Small intestine (tissue), 7 donors: ENCODE measurements at regions not wholly inside any gene's neighbourhood (a gene's known extent, or its start where the extent isn't known, plus 50 kb on each side); places are given as distances from the start of the nearest gene placed in this dataset.

Experiments used
- DNase-seq, 2 donors: peaks; one replicate each; pipeline versions ENCODE4 v3.0.0 to v3.0.0-alpha.2; 2013
- FAIRE-seq: peaks from 2 replicates; lab custom pipeline; 2012; peaks lifted over from hg19 to GRCh38; lab: Jason Lieb, UNC
- H3K27ac ChIP-seq, 3 donors: one replicate each; pipeline ENCODE4 v1.5.1; 2013; ENCODE audit warnings: low read length in 2 of 3, mild to moderate bottlenecking in 2 of 3, control low read depth in 1 of 3, inconsistent platforms in 1 of 3, low read depth in 1 of 3, moderate library complexity in 1 of 3
- H3K27me3 ChIP-seq, 3 donors: one replicate each; pipeline ENCODE4 v1.6.1; 2013; ENCODE audit warnings: low read length in 3 of 3, inconsistent platforms in 1 of 3; ENCODE audit not compliant: control insufficient read depth in 3 of 3, insufficient read depth in 3 of 3
- H3K36me3 ChIP-seq, 3 donors: one replicate each; pipeline ENCODE4 v1.6.1; 2013; ENCODE audit warnings: low read length in 3 of 3, inconsistent platforms in 1 of 3, low read depth in 1 of 3, mild to moderate bottlenecking in 1 of 3, moderate library complexity in 1 of 3; ENCODE audit not compliant: control insufficient read depth in 3 of 3, insufficient read depth in 2 of 3
- H3K4me1 ChIP-seq, 3 donors: one replicate each; pipeline ENCODE4 v1.6.1; 2013; ENCODE audit warnings: low read length in 2 of 3, inconsistent platforms in 1 of 3, low read depth in 1 of 3, mild to moderate bottlenecking in 1 of 3, moderate library complexity in 1 of 3; ENCODE audit not compliant: control insufficient read depth in 3 of 3, insufficient read depth in 2 of 3
- H3K4me3 ChIP-seq, 3 donors: one replicate each; pipeline ENCODE4 v1.5.1; 2013; ENCODE audit warnings: low read length in 3 of 3, control low read depth in 1 of 3, inconsistent platforms in 1 of 3, low read depth in 1 of 3, mild to moderate bottlenecking in 1 of 3, moderate library complexity in 1 of 3
- H3K9me3 ChIP-seq, 2 donors: one replicate each; pipeline ENCODE4 v1.6.1; 2013; ENCODE audit warnings: low read depth in 1 of 2, low read length in 1 of 2; ENCODE audit not compliant: control insufficient read depth in 2 of 2, insufficient read depth in 1 of 2
- WGBS, 3 donors: extraction: QIAGEN DNeasy Blood & Tissue Kit; methylation state at CpG; one replicate each; pipeline ENCODE4 v1.1.7; 2013; 5-methylcytosine and 5-hydroxymethylcytosine counted together
- donor health status: healthy with polysubstance abuse.
- donor health status: control.
- donor health status: control.
- donor health status: Bipolar disorder and iron deficiency.
- donor health status: healthy.

DNA sequence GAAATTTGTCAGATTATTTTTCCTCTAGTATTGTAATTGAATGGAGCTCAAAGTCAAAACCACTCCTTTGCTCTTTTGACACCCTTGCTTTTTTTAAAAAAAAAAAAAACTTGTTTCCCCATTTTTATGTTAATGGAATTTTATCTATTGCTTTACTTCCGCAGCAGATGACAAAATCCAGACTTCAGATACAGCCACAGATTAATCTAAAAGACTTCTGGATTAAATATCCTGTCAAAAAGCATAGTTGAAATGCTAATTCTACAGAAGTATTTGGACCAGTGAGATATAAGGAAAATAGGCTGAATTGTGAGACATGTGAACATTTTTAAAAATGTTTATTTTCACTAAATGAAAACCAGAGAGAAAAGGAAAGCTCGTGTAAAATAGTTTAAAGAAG is 341.4 kb downstream of the BMP2 start:
- no peak for DNase-seq
- H3K4me1 ChIP-seq = no peaks in the 10 kb centered on the region
- no peak for FAIRE-seq
- no peak overlapping the region for H3K4me3 ChIP-seq
- WGBS, 3 donors = 66 to 79% (median 72%) methylated on average over 2 of the region's 2 CpGs
- no peak overlapping the region for H3K27ac ChIP-seq
- H3K27me3 ChIP-seq = no peaks in the 10 kb centered on the region
- H3K36me3 ChIP-seq = no peaks in the 10 kb centered on the region
- H3K9me3 ChIP-seq = no peaks in the 10 kb centered on the region

DNA sequence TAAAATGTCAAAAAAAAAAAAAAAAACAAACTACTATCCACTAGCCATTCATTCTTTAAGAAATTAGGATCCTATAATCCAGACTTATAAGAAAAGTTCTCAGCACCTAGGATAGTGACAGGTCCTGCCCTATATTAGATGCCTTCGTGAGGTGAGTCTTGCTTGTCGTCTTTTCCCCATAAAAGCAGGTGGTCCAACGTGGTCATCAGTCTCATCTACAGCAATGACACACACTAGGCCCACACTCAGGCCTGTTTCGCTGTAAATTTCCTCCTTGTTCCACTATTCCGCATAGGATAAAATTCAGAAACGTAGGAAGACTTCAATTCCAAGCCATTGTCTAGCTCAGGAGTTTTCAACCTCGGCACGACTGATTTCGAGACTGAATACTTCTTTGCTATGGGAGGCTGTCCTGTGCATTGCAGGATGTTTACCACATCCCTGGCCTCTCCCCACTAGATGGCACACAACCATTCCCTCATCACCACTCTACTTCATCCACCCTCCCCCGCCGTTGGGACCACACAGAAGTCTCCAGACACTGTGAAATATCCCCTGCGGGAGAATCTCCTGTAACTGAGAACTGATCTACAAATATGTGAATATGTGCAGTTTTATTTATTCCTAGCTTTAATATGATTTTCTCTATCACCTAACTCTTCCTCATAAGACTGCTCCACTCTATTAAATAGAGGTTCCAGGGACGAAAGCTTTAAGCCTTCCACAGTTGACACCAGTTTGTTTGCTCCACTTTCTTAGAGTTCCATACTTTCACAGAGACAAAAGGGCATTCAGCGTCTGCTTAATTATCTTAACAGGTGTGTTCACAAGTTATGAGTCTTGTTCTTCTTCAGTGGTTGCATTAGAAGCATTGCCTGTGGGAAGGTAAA is 346.3 kb downstream of the BMP2 start:
- Histone ChIP-seq H3K4me1 (no peaks in the 10 kb centered on the region), H3K9me3 (no peaks in the 10 kb centered on the region), H3K27ac (no peak overlapping the region), H3K27me3 (no peaks in the 10 kb centered on the region), H3K36me3 (no peaks in the 10 kb centered on the region), H3K4me3 (no peak overlapping the region)
- no peak for FAIRE-seq
- peak; percentile 1 to 57 for DNase-seq
- 28 to 37% (median 36%) methylated on average over 14 of the region's 14 CpGs for WGBS, 3 donors

DNA sequence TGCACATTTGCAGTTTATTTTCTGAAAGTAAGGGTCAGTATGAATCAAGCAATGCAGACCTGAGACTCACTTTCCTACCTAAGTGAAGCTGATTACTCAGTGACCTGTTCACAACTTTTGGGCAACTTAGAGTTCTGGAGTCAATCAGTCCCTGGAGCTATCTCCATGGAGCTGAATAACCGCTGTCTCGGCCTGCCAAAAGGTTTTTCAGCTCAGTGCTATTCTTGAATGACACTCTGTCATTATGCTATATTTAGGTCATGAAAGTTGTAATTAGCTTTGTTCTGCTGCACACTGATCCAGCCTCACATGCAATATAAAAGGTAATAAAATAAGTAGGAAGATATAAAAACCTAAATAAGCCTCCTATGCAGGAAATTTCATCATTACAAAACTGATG is 356.0 kb downstream of the BMP2 start:
- FAIRE-seq (no peak), DNase-seq (no peak)
- Histone ChIP-seq H3K9me3 (no peaks in the 10 kb centered on the region), H3K36me3 (no peaks in the 10 kb centered on the region), H3K4me1 (no peaks in the 10 kb centered on the region), H3K27me3 (no peaks in the 10 kb centered on the region), H3K27ac (no peak overlapping the region), H3K4me3 (no peak overlapping the region)
- WGBS, 3 donors = 71 to 84% (median 82%) methylated on average over 2 of the region's 2 CpGs

DNA sequence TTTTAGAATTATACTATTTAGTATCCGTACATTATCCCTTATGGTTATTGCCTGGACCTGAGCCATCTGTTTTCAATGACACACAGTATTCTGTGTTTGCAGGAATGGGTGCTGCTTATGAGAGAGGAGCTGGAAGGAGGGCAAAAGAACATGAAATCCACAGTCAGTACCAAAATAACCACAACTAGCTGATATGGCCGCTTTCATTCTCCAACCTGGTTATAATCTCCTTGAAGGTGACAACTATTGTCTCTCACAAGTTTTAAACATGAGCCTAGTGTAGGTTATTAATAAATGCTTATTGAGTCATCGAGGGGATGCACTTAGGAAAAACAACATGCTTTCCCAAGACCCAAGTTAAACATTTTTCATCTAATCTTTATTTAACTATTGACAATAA is 356.6 kb downstream of the BMP2 start:
- 64 to 71% (median 69%) methylated on average over 3 of the region's 3 CpGs for WGBS, 3 donors
- H3K27me3 ChIP-seq = no peaks in the 10 kb centered on the region

DNA sequence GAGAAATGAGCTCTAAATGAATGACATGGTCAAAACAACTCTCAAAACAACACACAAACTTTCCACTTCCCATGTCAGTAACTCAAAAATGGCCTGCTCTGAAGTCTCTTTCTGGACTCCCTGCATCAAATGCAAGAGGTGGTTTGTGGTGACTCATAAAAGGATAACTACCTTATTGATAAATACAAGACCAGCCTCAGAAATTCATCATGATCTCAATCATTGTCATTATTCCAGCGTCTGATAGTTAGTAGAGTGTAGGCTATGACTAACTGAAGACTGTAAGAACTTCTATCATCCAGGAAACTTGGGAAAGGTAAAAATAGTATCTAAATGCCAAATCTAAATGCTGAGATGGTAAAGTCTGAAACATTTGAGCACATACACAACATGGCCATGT is 369.4 kb downstream of the BMP2 start:
- 81 to 97% (median 87%) methylated on average over 1 of the region's 1 CpG for WGBS, 3 donors
- H3K4me1 ChIP-seq = no peaks in the 10 kb centered on the region
- H3K36me3 ChIP-seq = no peaks in the 10 kb centered on the region
- no peak for DNase-seq
- H3K4me3 ChIP-seq = no peak overlapping the region
- H3K27ac ChIP-seq = no peak overlapping the region
- no peaks in the 10 kb centered on the region for H3K9me3 ChIP-seq
- FAIRE-seq = no peak
- no peaks in the 10 kb centered on the region for H3K27me3 ChIP-seq

More for the DNA sequence above, 356.6 kb downstream of the BMP2 start:
- FAIRE-seq (no peak), DNase-seq (no peak)
- no peaks in the 10 kb centered on the region for H3K9me3 ChIP-seq
- no peaks in the 10 kb centered on the region for H3K4me1 ChIP-seq
- H3K27ac ChIP-seq = no peak overlapping the region
- H3K36me3 ChIP-seq = no peaks in the 10 kb centered on the region
- no peak overlapping the region for H3K4me3 ChIP-seq

DNA sequence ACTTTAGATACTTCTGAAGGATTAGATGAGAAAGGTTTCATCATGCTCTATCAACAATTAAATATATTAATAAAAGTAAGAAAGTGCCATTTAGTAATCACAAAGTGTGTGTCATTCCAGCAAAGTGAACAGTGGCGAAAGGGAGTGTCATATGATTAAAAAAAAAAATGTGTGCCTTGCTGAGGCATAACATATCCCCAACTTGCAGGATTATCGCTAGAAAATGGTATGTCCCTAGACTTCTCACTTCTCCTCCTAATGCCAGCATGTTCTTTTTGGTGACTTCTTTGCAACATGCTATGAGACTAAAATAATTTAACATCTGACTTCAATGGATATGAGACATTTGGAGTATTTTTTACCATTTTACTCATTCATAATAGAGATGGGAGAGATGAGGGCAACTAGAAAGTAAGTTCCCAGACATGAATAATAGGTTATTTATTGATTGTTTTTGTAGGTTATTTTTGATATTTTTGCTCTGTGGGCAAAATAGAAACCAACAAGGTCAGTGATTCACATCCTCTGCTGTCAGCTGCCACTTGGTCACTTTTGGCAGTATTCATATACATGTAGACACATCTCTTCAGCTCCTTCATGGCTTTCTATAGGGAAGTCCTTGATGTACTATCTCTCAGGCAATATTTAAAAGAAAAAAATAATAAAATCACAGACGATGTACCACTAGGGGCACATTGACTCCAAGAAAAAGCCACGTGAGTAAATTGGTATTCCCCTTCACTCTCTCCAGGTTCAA is 370.1 kb downstream of the BMP2 start:
- Histone ChIP-seq H3K36me3 (no peaks in the 10 kb centered on the region), H3K4me1 (no peaks in the 10 kb centered on the region), H3K27ac (no peak overlapping the region), H3K9me3 (no peaks in the 10 kb centered on the region), H3K4me3 (no peak overlapping the region), H3K27me3 (no peaks in the 10 kb centered on the region)
- FAIRE-seq (no peak), DNase-seq (no peak)
- 47 to 70% (median 53%) methylated on average over 4 of the region's 4 CpGs for WGBS, 3 donors

DNA sequence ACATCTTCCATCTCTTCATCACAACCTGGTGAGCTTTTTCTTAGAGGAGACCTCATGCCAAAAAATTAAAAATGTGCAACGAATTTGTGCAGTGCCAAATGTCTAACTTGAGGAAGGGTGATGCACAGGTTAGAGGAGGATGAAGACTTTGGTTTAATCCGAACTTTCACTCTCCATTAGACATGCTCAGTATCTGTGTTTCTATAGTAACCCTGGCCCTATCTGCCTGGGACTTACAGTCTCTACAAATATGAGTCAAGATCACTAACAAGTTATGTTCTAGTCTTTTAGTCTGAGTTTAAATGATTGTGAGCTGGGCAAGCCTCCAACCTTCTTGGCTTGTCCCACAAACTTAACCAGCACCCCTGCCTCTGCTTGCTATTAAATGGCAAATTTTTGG is 377.0 kb downstream of the BMP2 start:
- 37 to 58% (median 42%) methylated on average over 2 of the region's 2 CpGs for WGBS, 3 donors
- H3K27me3 ChIP-seq = no peaks in the 10 kb centered on the region
- no peaks in the 10 kb centered on the region for H3K36me3 ChIP-seq
- H3K9me3 ChIP-seq = no peaks in the 10 kb centered on the region
- FAIRE-seq (no peak), DNase-seq (no peak)
- no peak overlapping the region for H3K27ac ChIP-seq
- H3K4me3 ChIP-seq = no peak overlapping the region
- H3K4me1 ChIP-seq = no peaks in the 10 kb centered on the region

DNA sequence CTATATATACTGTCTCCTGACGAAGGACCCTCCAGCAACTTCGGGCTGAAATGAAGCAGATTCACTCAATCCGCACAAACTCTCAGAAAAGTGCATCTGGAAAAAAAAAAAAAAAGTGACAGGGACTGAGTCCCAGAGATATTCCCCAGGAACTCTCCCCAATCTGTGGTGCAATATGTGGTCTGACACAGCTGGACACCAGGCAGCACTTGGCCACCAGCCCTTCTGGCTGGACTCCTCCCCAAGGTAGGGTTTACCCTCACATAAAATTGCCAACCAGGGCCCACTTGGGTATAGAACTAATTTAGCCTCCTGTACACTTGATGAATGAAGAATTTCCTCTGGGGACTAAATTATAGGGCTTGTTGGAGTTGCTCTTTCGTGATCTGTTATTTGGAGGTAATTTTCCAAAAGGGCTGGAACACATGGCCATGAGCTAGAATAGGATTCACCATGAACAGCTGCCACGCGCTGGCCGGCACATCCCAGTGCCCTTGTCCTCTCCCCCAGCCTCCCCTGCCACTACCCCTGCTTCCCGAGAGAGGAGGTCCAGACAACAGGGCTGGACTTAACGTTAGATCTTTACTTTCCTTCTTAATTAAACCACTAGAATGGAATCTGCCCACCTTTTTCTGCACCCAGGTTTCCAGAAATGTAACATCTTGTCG is 379.2 kb downstream of the BMP2 start:
- DNase-seq (no peak), FAIRE-seq (no peak)
- Histone ChIP-seq H3K4me1 (no peaks in the 10 kb centered on the region), H3K27ac (no peak overlapping the region), H3K36me3 (no peaks in the 10 kb centered on the region), H3K27me3 (no peaks in the 10 kb centered on the region), H3K9me3 (no peaks in the 10 kb centered on the region), H3K4me3 (no peak overlapping the region)
- 50 to 60% (median 52%) methylated on average over 10 of the region's 10 CpGs for WGBS, 3 donors
